Endodermal cell (in vitro differentiated cells): ENCODE measurements at regions not wholly inside any gene's neighbourhood (a gene's known extent, or its start where the extent isn't known, plus 50 kb on each side); places are given as distances from the start of the nearest gene placed in this dataset.
A peak's percentile ranks its signal among the peaks of the same experiment; 100 is the strongest.
"Not testable (repeated sequence)": the region's sequence is repeated elsewhere in the genome, so short reads cannot be mapped to it uniquely, and the experiment has no call there.

Source experiments
- DNase-seq: peaks from one replicate; pipeline ENCODE4 v3.0.0-alpha.2; 2017
- H3K27ac ChIP-seq: 2 replicates; pipeline ENCODE4 v1.5.1; 2013; ENCODE audit warnings: mild to moderate bottlenecking, low read depth, low read length, moderate library complexity
- H3K27me3 ChIP-seq: 2 replicates; pipeline ENCODE4 v1.6.1; 2013; ENCODE audit warnings: mild to moderate bottlenecking, low read length, moderate library complexity; ENCODE audit not compliant: insufficient read depth, control insufficient read depth, poor library complexity, severe bottlenecking
- H3K36me3 ChIP-seq: 2 replicates; pipeline ENCODE4 v1.7.0; 2013; ENCODE audit warnings: mild to moderate bottlenecking, low read length, moderate library complexity; ENCODE audit not compliant: control insufficient read depth, insufficient read depth
- H3K4me1 ChIP-seq: one replicate; pipeline ENCODE4 v1.7.0; 2013; ENCODE audit warnings: low read length; ENCODE audit not compliant: control insufficient read depth, insufficient read depth
- H3K4me3 ChIP-seq: 2 replicates; pipeline ENCODE4 v1.5.1; 2013; ENCODE audit warnings: mild to moderate bottlenecking, low read length, moderate library complexity
- H3K9ac ChIP-seq: 2 replicates; pipeline ENCODE4 v1.6.1; 2013; ENCODE audit warnings: mild to moderate bottlenecking, low read length, moderate library complexity; ENCODE audit not compliant: poor library complexity, severe bottlenecking; ENCODE audit errors: extremely low read depth
- H3K9me3 ChIP-seq: 2 replicates; pipeline ENCODE4 v1.6.1; 2013; ENCODE audit warnings: mild to moderate bottlenecking, low read length, moderate library complexity; ENCODE audit not compliant: control insufficient read depth
- H3K27ac Mint-ChIP-seq: 2 replicates; pipeline ENCODE4 v1.8.0; 2020; ENCODE audit warnings: mixed read lengths
- H3K27me3 Mint-ChIP-seq: 2 replicates; pipeline ENCODE4 v1.8.0; 2021; ENCODE audit warnings: mild to moderate bottlenecking, mixed read lengths; ENCODE audit not compliant: insufficient read depth
- H3K36me3 Mint-ChIP-seq: 2 replicates; pipeline ENCODE4 v1.8.0; 2020; ENCODE audit warnings: low read depth, mixed read lengths
- H3K4me1 Mint-ChIP-seq: 2 replicates; pipeline ENCODE4 v1.8.0; 2020; ENCODE audit warnings: mixed read lengths
- H3K4me3 Mint-ChIP-seq: 2 replicates; pipeline ENCODE4 v1.8.0; 2020; ENCODE audit warnings: mild to moderate bottlenecking, moderate library complexity, mixed read lengths
- H3K9me3 Mint-ChIP-seq: 2 replicates; pipeline ENCODE4 v1.8.0; 2020; ENCODE audit warnings: mild to moderate bottlenecking, mixed read lengths
- CTCF ChIP-seq: fragments of 200-600 bp; sonication (generic); conservative IDR thresholded peaks from 2 replicates; pipeline ENCODE4 v1.5.0; 2021; ENCODE audit warnings: antibody characterized with exemption, mild to moderate bottlenecking
- WGBS, 2 experiments: methylation state at CpG; one replicate each; pipeline versions ENCODE4 v1.1.5 to v1.1.7; 2013; ENCODE audit warnings: missing lambda C conversion rate in 2 of 2, mixed read lengths in 1 of 2; ENCODE audit not compliant: insufficient coverage in 1 of 2, insufficient read length in 1 of 2; 5-methylcytosine and 5-hydroxymethylcytosine counted together

- Mint-ChIP-seq H3K27ac (no peak overlapping the region), H3K4me3 (no peak overlapping the region), H3K36me3 (peaks cover 61% of the 10 kb centered on the region), H3K9me3 (no peaks in the 10 kb centered on the region), H3K4me1 (no peaks in the 10 kb centered on the region), H3K27me3 (no peaks in the 10 kb centered on the region)
- Histone ChIP-seq H3K9me3 (no peaks in the 10 kb centered on the region), H3K27ac (no peak overlapping the region), H3K4me1 (no peaks in the 10 kb centered on the region), H3K9ac (no peak overlapping the region), H3K4me3 (peak overlapping the region; percentile 34), H3K36me3 (no peaks in the 10 kb centered on the region), H3K27me3 (no peaks in the 10 kb centered on the region)
- DNase-seq: no peak
- TF ChIP-seq CTCF: no peak
- 70 to 72% methylated on average over 14 of the region's 14 CpGs for WGBS, 2 experiments
These were observed 2569.4 kb upstream of the TPTE start for GRCh38 chr21:7951854-7952519.

GRCh38 chr21:7952648-7953047 is 2568.7 kb upstream of the TPTE start:
- WGBS, 2 experiments: 70 to 75% methylated on average over 12 of the region's 12 CpGs
- Histone ChIP-seq H3K36me3 (no peaks in the 10 kb centered on the region), H3K27ac (no peak overlapping the region), H3K9ac (no peak overlapping the region), H3K4me1 (no peaks in the 10 kb centered on the region), H3K4me3 (peak overlapping the region; percentile 34), H3K27me3 (no peaks in the 10 kb centered on the region), H3K9me3 (no peaks in the 10 kb centered on the region)
- no peaks in the 10 kb centered on the region for H3K27me3 Mint-ChIP-seq
- H3K4me1 Mint-ChIP-seq: no peaks in the 10 kb centered on the region
- no peak for DNase-seq
- H3K36me3 Mint-ChIP-seq: peaks cover 58% of the 10 kb centered on the region
- H3K4me3 Mint-ChIP-seq: no peak overlapping the region
- TF ChIP-seq CTCF: no peak
- no peak overlapping the region for H3K27ac Mint-ChIP-seq
- H3K9me3 Mint-ChIP-seq: no peaks in the 10 kb centered on the region

- no peak for TF ChIP-seq CTCF
- Histone ChIP-seq H3K36me3 (no peaks in the 10 kb centered on the region), H3K27ac (no peak overlapping the region), H3K4me1 (no peaks in the 10 kb centered on the region), H3K9ac (no peak overlapping the region), H3K27me3 (no peaks in the 10 kb centered on the region), H3K4me3 (peak overlapping the region; percentile 34), H3K9me3 (no peaks in the 10 kb centered on the region)
- Mint-ChIP-seq H3K36me3 (peaks cover 55% of the 10 kb centered on the region), H3K27me3 (no peaks in the 10 kb centered on the region), H3K9me3 (no peaks in the 10 kb centered on the region), H3K27ac (no peak overlapping the region), H3K4me3 (no peak overlapping the region), H3K4me1 (no peaks in the 10 kb centered on the region)
- DNase-seq: no peak
- 51 to 60% methylated on average over 2 of the region's 2 CpGs for WGBS, 2 experiments
These were observed 2568.3 kb upstream of the TPTE start for GRCh38 chr21:7953058-7953457.

- not testable (repeated sequence) for H3K27ac Mint-ChIP-seq, H3K4me1 ChIP-seq, H3K36me3 ChIP-seq, H3K4me1 Mint-ChIP-seq, H3K27ac ChIP-seq, H3K4me3 Mint-ChIP-seq, H3K27me3 ChIP-seq, H3K27me3 Mint-ChIP-seq, DNase-seq, H3K9ac ChIP-seq
- Mint-ChIP-seq H3K36me3 (peaks cover 49% of the 10 kb centered on the region), H3K9me3 (peaks cover 17% of the 10 kb centered on the region)
- Histone ChIP-seq H3K4me3 (peak overlapping the region; percentile 43), H3K9me3 (peaks cover 16% of the 10 kb centered on the region)
- 81 to 83% methylated on average over 20 of the region's 20 CpGs for WGBS, 2 experiments
These were observed 2565.9 kb upstream of the TPTE start for GRCh38 chr21:7955358-7956073.

GRCh38 chr21:7956074-7956452 is 2565.3 kb upstream of the TPTE start:
- WGBS, 2 experiments: 44 to 60% methylated on average over 2 of the region's 2 CpGs
- Mint-ChIP-seq H3K9me3 (peaks cover 23% of the 10 kb centered on the region), H3K36me3 (peaks cover 44% of the 10 kb centered on the region)
- H3K27ac Mint-ChIP-seq, H3K27me3 Mint-ChIP-seq, H3K27ac ChIP-seq, H3K27me3 ChIP-seq, H3K4me1 Mint-ChIP-seq, DNase-seq, H3K4me1 ChIP-seq, H3K36me3 ChIP-seq, H3K4me3 Mint-ChIP-seq, H3K9ac ChIP-seq: not testable (repeated sequence)
- Histone ChIP-seq H3K9me3 (peaks cover 21% of the 10 kb centered on the region), H3K4me3 (peak overlapping the region; percentile 43)
